ENCODE measurements at regions not wholly inside any gene's neighbourhood (a gene's known extent, or its start where the extent isn't known, plus 50 kb on each side); places are given as distances from the start of the nearest gene placed in this dataset.

GRCh38 chrX:96480081-96480480 is 204.6 kb upstream of the DIAPH2 start:
- Histone ChIP-seq H3K56ac (replicated peaks; ENCODE audit: insufficient read length, low read depth, low read length) (no peak overlapping the region), H2AFZ (ENCODE audit: low read length) (no peak overlapping the region), H2BK15ac (ENCODE audit: low read length) (no peak overlapping the region), H3K79me1 (ENCODE audit: low read depth, low read length) (no peaks in the 10 kb centered on the region), H2BK20ac (ENCODE audit: low read length) (no peak overlapping the region), H4K91ac (replicated peaks; ENCODE audit: insufficient read length, low read length) (no peak overlapping the region), H2AK5ac (ENCODE audit: low read depth, low read length) (no peak overlapping the region), H2BK5ac (ENCODE audit: low read depth, low read length) (no peak overlapping the region), H3K14ac (ENCODE audit: insufficient read length) (no peak overlapping the region), H3K4me3 (ENCODE audit: extremely low read depth in 1 of 4, insufficient read depth in 2 of 4, low read depth in 3 of 4, low read length in 4 of 4) (no peak overlapping the region), H3K23ac (ENCODE audit: insufficient read length) (no peak overlapping the region), H4K8ac (ENCODE audit: extremely low read depth, insufficient read depth, low read length) (no peak overlapping the region), H2BK12ac (ENCODE audit: low read depth, low read length) (no peak overlapping the region), H3K9ac (replicated peaks in 1 of 4; ENCODE audit: extremely low read depth in 1 of 4, low read depth in 3 of 4, low read length in 3 of 4) (no peak overlapping the region), H3K36me3 (ENCODE audit: control insufficient read depth in 2 of 4, insufficient read depth in 4 of 4, low read length in 3 of 4) (no peaks in the 10 kb centered on the region), H3K9me3 (ENCODE audit: insufficient read depth in 2 of 2, low read depth in 1 of 2, low read length in 1 of 2) (no peaks in the 10 kb centered on the region), H3K4me2 (ENCODE audit: insufficient read depth in 1 of 2, low read depth in 2 of 2, low read length in 2 of 2) (no peak overlapping the region), H3K27ac (ENCODE audit: low read depth, low read length) (no peak overlapping the region), H3K23me2 (ENCODE audit: low read depth, low read length) (no peaks in the 10 kb centered on the region), H3K4ac (replicated peaks; ENCODE audit: insufficient read length, low read depth, low read length) (no peak overlapping the region), H3K18ac (ENCODE audit: extremely low read depth, low read length) (no peak overlapping the region), H4K20me1 (replicated peaks in 1 of 2; ENCODE audit: control insufficient read depth in 1 of 2, insufficient read depth in 2 of 2, low read length in 2 of 2) (no peaks in the 10 kb centered on the region), H3K27me3 (replicated peaks in 1 of 4; ENCODE audit: control insufficient read depth in 3 of 4, extremely low read depth in 1 of 4, insufficient read depth in 3 of 4, low read length in 3 of 4) (no peaks in the 10 kb centered on the region), H2BK120ac (replicated peaks; ENCODE audit: low read depth, low read length) (no peak overlapping the region), H4K5ac (ENCODE audit: insufficient read length, low read depth, low read length) (no peak overlapping the region), H3K4me1 (replicated peaks in 1 of 4; ENCODE audit: control insufficient read depth in 3 of 4, insufficient read depth in 4 of 4, low read length in 3 of 4) (peaks cover 0 to 8% (median 0%) of the 10 kb centered on the region in 4 experiments; a peak in 2 of 7 replicates), H3K79me2 (ENCODE audit: control insufficient read depth in 1 of 2, insufficient read depth in 2 of 2, low read length in 2 of 2) (no peaks in the 10 kb centered on the region)
- POLR2A ChIA-PET (ENCODE audit: partially characterized antibody) = no interaction called here
- CTCF ChIA-PET (ENCODE audit: partially characterized antibody) = no interaction called here
- WGBS, 2 experiments (ENCODE audit: extremely low coverage in 1 of 2, insufficient coverage in 1 of 2, insufficient read length in 1 of 2, insufficient replicate concordance in 2 of 2, low coverage in 1 of 2, low lambda C conversion rate in 2 of 2, missing lambda C conversion rate in 1 of 2) = 50% methylated on average over 5 of the region's 5 CpGs; no CpG with 5 or more reads in 1 of the 2 experiments
- FAIRE-seq (no peak), DNase-seq (ENCODE audit: low read depth in 1 of 2, low spot score in 2 of 2) (no peak)
- TF ChIP-seq KDM1A (IDR thresholded peaks at IDR 0.05; ENCODE audit: borderline replicate concordance, low read length) (no peak), USF2 (IDR thresholded peaks at IDR 0.05; ENCODE audit: low read length) (no peak), POLR2AphosphoS5 (IDR thresholded peaks at IDR 0.05; ENCODE audit: low read depth, low read length) (no peak), SIN3A (conservative IDR thresholded peaks at IDR 0.05 in 1 of 2, IDR thresholded peaks at IDR 0.05 in 1 of 2; ENCODE audit: low read depth in 1 of 2, low read length in 2 of 2) (no peak), NANOG (IDR thresholded peaks at IDR 0.05; ENCODE audit: insufficient read depth, low read depth, low read length, poor library complexity, severe bottlenecking) (no peak), E2F6 (IDR thresholded peaks at IDR 0.05) (no peak), TAF7 (optimal IDR thresholded peaks at IDR 0.05; ENCODE audit: borderline replicate concordance, low read depth, low read length) (no peak), KDM4A (IDR thresholded peaks at IDR 0.05; ENCODE audit: low read depth, low read length, severe bottlenecking) (no peak), ASH2L (IDR thresholded peaks at IDR 0.05; ENCODE audit: low read length) (no peak), JUND (IDR thresholded peaks at IDR 0.05; ENCODE audit: low read length) (no peak)
